ENCODE measurements at regions not wholly inside any gene's neighbourhood (a gene's known extent, or its start where the extent isn't known, plus 50 kb on each side); places are given as distances from the start of the nearest gene placed in this dataset.

DNA sequence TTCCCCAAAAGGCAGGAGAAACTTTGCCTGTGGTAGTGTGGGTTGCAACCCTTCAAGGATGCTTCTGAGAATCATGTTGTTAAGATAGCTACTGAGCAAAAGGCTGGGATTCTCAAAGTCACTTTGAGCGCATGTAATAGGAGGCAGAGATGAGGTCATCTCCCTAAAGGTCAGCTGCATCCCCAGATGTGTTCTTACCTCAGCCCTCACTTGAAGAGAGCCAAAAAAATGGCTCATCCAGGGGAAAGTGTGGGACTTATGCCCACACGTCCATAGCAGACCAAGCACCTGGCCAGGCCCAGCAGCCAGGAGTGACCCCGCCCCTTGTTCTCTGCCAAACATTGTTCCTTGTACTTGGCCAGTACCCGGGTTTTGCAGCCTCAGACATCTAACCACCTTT, 187.0 kb upstream of the BMP2 start:
- H3K36me3 Mint-ChIP-seq: no peaks in the 10 kb centered on the region
- no peaks in the 10 kb centered on the region for H3K27me3 Mint-ChIP-seq
- H3K4me1 Mint-ChIP-seq: no peaks in the 10 kb centered on the region
- peaks cover 5% of the 10 kb centered on the region for H3K9me3 Mint-ChIP-seq
- H3K4me3 Mint-ChIP-seq: no peak overlapping the region
- no peak overlapping the region for H3K27ac Mint-ChIP-seq

- Mint-ChIP-seq H3K4me3 (no peak overlapping the region), H3K27me3 (no peaks in the 10 kb centered on the region), H3K36me3 (no peaks in the 10 kb centered on the region), H3K27ac (no peak overlapping the region), H3K4me1 (no peaks in the 10 kb centered on the region), H3K9me3 (peaks cover 7% of the 10 kb centered on the region)
Measured at GRCh38 chr20:6579824-6580223, 187.7 kb upstream of the BMP2 start.

DNA sequence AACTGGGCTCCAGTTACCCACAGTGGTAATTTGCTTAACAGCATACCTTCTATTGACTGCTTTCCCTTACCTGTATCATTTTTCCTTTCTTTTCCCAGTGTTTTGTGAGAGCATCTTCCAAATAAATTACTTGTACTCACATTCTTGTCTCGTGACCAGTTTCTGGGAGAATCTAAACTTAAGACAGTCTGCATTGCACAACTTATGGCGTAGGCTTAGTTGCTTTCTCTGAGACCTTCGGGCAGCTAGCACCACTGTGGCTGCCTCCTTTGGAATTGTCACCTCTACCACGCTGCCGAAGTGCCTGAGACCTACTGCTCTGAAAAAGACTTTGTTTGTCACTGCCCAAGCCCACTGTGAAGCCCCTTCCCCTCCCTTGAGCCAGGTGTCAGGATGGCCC, 188.1 kb upstream of the BMP2 start:
- H3K9me3 Mint-ChIP-seq: peaks cover 12% of the 10 kb centered on the region
- H3K4me1 Mint-ChIP-seq: no peaks in the 10 kb centered on the region
- H3K36me3 Mint-ChIP-seq: no peaks in the 10 kb centered on the region
- H3K4me3 Mint-ChIP-seq: no peak overlapping the region
- H3K27me3 Mint-ChIP-seq: no peaks in the 10 kb centered on the region
- no peak overlapping the region for H3K27ac Mint-ChIP-seq

- Mint-ChIP-seq H3K27ac (no peak overlapping the region), H3K9me3 (peaks cover 13% of the 10 kb centered on the region), H3K4me1 (no peaks in the 10 kb centered on the region), H3K4me3 (no peak overlapping the region), H3K36me3 (no peaks in the 10 kb centered on the region), H3K27me3 (no peaks in the 10 kb centered on the region)
Measured at GRCh38 chr20:6577451-6577850, 190.0 kb upstream of the BMP2 start.

DNA sequence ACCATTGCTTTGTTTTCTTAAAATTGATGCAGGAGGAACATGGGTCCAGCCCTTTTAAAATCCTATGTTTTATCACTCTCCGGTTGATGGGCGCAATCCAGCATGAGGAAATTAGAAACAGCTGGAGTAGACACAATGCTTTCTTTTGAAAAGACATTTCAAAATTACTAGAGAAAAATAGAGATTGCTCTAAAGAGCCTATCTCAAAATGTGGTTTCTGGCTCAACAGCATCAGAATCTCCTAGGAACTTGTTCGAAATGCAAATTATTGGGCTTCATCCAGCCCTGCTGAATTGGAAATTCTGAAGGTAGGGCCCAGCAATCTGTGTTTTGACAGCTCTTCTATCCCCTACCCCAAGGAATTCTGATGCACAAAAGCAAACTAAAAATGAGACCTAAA, 190.8 kb upstream of the BMP2 start:
- Mint-ChIP-seq H3K9me3 (peaks cover 9% of the 10 kb centered on the region), H3K4me3 (no peak overlapping the region), H3K36me3 (no peaks in the 10 kb centered on the region), H3K27ac (no peak overlapping the region), H3K4me1 (no peaks in the 10 kb centered on the region), H3K27me3 (no peaks in the 10 kb centered on the region)

DNA sequence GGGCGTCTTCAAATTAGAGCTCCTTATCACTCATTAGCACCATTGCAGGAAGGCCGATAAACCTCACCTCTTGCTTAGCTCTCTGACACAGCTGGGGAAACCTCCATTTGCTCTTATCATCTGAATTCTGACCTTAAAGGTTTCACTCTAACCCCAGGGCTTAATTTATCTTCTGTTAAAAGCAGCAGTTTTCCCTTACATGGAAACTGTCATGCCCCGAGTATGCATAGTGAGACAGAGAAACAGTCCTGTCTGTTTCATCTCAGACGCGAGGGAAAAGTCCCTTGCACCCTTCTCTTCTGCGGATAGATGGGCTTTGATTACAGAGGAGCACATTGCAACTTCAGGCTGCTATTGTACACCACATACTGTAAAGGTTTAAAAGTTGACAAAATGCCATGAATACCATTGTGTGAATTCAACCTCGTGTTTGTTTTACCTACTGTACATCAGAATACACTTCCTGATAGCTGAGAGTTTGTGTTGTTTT, 191.5 kb upstream of the BMP2 start:
- no peaks in the 10 kb centered on the region for H3K4me1 Mint-ChIP-seq
- no peak overlapping the region for H3K4me3 Mint-ChIP-seq
- H3K9me3 Mint-ChIP-seq: peaks cover 8% of the 10 kb centered on the region
- no peak overlapping the region for H3K27ac Mint-ChIP-seq
- no peaks in the 10 kb centered on the region for H3K36me3 Mint-ChIP-seq
- H3K27me3 Mint-ChIP-seq: no peaks in the 10 kb centered on the region

GRCh38 chr20:6566821-6567220, 200.7 kb upstream of the BMP2 start:
- H3K9me3 Mint-ChIP-seq: peaks cover 8% of the 10 kb centered on the region
- no peak overlapping the region for H3K27ac Mint-ChIP-seq
- no peaks in the 10 kb centered on the region for H3K4me1 Mint-ChIP-seq
- no peaks in the 10 kb centered on the region for H3K36me3 Mint-ChIP-seq
- H3K4me3 Mint-ChIP-seq: no peak overlapping the region
- no peaks in the 10 kb centered on the region for H3K27me3 Mint-ChIP-seq

DNA sequence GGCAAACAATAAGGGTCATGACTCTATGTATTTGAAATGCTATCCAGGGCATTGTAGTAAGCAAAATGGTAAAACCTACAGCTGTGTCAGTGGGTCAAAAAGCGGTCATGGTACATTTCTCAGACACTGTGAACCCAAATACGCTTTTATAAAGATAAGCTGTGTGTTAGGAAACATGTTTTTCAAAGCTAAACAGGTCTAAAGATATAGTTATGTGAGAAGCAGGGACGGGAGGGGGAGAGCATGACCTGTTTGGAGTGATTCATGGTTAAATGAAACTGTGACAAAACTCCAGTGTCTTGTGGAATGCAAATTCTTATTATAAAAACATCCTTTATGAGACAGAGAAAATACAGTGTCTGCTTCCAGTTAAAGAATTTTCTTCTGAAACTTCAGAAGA, 205.4 kb upstream of the BMP2 start:
- Mint-ChIP-seq H3K4me1 (no peaks in the 10 kb centered on the region), H3K27me3 (no peaks in the 10 kb centered on the region), H3K27ac (no peak overlapping the region), H3K36me3 (no peaks in the 10 kb centered on the region), H3K9me3 (peaks cover 9% of the 10 kb centered on the region), H3K4me3 (no peak overlapping the region)

DNA sequence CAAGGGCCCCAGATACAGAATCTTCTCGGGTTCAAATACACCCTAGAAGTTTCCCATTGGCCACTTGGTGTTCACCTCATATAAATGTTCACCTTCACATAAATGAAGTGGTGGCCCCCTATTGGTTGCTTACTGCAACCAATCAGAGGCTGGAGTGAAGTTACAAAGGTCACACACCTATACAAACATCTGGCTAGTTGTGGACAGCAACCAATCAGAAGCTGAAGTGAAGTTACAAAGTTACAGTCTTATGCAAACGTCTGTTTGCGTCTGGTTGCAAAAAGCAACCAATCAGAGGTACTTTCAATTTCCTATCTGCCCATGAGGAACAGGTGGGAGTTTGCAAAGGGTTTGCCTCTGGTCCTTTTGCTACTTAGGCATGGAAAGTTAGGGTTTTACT, 206.5 kb upstream of the BMP2 start:
- no peak overlapping the region for H3K27ac Mint-ChIP-seq
- no peaks in the 10 kb centered on the region for H3K4me1 Mint-ChIP-seq
- no peaks in the 10 kb centered on the region for H3K36me3 Mint-ChIP-seq
- peaks cover 1% of the 10 kb centered on the region for H3K27me3 Mint-ChIP-seq
- H3K4me3 Mint-ChIP-seq: no peak overlapping the region
- H3K9me3 Mint-ChIP-seq: peaks cover 9% of the 10 kb centered on the region

DNA sequence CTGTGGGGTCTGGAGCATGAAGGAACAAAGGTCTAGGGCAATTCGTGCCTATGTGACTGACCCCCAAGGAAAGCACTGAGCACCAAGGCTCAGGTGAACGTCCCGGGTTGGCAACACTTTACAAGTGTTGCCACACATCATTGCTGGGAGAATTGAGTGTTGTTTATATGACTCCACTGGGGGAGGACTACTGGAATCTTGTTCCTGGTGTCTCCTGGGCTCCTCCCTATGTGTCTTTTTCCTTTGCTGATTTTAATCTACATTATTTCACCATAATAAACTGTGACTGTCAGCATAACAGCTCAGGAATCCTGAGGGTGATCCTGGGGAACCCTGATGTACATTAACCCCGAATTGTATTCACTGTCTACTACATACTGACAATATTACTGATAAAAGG, 207.7 kb upstream of the BMP2 start:
- peaks cover 1% of the 10 kb centered on the region for H3K27me3 Mint-ChIP-seq
- H3K4me1 Mint-ChIP-seq: no peaks in the 10 kb centered on the region
- no peaks in the 10 kb centered on the region for H3K36me3 Mint-ChIP-seq
- H3K9me3 Mint-ChIP-seq: peaks cover 5% of the 10 kb centered on the region
- H3K4me3 Mint-ChIP-seq: no peak overlapping the region
- H3K27ac Mint-ChIP-seq: no peak overlapping the region

- no peak overlapping the region for H3K4me3 Mint-ChIP-seq
- no peaks in the 10 kb centered on the region for H3K4me1 Mint-ChIP-seq
- peaks cover 1% of the 10 kb centered on the region for H3K27me3 Mint-ChIP-seq
- H3K36me3 Mint-ChIP-seq: no peaks in the 10 kb centered on the region
- H3K9me3 Mint-ChIP-seq: peaks cover 5% of the 10 kb centered on the region
- no peak overlapping the region for H3K27ac Mint-ChIP-seq
Measured at GRCh38 chr20:6558341-6558740, 209.1 kb upstream of the BMP2 start.

DNA sequence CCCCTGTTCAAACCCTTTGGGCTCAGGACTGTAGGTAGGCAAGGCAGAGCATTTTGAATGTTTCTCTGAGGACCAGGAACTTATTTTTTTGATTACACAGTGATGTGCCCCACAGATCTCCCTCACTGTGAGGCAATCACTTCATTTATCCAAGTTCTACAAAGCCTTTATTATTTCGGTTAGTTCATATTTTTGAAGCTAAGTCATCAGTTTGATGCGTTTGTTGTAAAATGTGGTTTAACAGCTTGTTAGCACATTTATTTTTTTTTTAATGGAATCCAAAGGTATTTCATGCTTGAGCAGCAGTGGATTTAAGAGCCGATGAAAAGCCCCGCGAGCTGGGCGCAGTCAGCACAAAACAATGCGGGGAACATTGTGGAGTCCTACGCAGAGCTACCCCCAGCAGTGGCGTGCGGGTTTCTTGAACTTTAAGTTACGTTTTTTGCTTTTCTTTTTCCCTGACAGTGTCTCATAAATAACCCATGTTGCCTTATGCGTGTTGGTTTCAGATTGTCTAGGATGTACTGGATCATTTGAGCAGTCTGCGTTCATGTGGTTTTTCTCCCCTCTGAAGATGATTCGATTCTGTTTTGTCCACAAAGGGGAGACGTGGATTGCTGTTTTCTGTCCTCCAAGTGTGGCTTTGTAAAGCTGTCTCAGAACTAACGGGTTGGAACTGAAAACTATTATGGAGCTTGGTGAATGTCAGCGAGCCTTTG, 233.6 kb upstream of the BMP2 start:
- Mint-ChIP-seq H3K27ac (no peak overlapping the region), H3K36me3 (no peaks in the 10 kb centered on the region), H3K4me3 (no peak overlapping the region), H3K9me3 (peaks cover 10% of the 10 kb centered on the region), H3K27me3 (no peaks in the 10 kb centered on the region), H3K4me1 (no peaks in the 10 kb centered on the region)

DNA sequence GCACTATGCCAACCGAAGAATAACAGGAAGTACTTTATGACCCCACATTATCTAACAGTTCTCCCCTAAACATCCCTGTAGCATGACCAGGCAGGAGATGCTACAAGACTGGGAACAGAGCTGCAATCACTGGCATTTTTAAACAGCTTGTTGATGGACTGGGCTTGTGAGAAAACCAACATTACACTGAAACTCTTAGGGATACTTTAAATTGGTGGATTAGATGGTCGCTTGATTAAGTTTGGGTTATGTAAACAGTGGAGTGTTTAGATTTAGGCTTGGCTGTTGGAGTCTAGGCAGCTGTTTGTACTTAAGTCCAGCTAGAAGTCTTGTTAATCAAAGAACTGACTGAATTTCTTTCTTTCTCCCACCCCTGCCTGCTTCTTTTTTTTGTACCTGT, 234.1 kb upstream of the BMP2 start:
- no peaks in the 10 kb centered on the region for H3K27me3 Mint-ChIP-seq
- no peaks in the 10 kb centered on the region for H3K36me3 Mint-ChIP-seq
- no peak overlapping the region for H3K4me3 Mint-ChIP-seq
- H3K9me3 Mint-ChIP-seq: peaks cover 10% of the 10 kb centered on the region
- H3K4me1 Mint-ChIP-seq: no peaks in the 10 kb centered on the region
- no peak overlapping the region for H3K27ac Mint-ChIP-seq

DNA sequence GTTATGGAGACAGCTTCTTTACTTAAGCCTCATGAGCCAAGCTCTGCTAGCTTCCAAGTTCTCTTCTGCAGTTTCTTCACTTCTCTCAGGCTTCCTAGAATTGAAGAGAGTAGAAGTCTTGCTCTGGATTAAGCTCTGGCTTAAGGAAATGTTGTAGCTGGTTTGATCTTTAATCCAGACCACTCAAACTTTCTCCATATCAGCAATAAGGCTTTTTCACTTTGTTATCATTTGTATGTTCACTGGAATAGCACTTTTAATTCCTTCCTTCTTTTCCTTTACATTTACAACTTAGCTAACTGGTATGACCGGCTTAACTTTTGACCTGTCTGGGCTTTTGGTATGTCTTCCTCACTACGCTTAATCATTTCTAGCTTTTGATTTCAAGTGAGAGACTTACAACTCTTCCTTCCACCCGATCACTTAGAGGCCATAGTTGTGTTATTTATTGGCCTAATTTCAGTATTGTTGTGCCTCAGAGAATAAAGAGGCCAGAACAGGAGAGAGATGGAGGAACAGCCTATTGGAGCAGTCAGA, 236.6 kb upstream of the BMP2 start:
- H3K4me1 Mint-ChIP-seq: no peaks in the 10 kb centered on the region
- H3K9me3 Mint-ChIP-seq: peaks cover 10% of the 10 kb centered on the region
- H3K4me3 Mint-ChIP-seq: no peak overlapping the region

DNA sequence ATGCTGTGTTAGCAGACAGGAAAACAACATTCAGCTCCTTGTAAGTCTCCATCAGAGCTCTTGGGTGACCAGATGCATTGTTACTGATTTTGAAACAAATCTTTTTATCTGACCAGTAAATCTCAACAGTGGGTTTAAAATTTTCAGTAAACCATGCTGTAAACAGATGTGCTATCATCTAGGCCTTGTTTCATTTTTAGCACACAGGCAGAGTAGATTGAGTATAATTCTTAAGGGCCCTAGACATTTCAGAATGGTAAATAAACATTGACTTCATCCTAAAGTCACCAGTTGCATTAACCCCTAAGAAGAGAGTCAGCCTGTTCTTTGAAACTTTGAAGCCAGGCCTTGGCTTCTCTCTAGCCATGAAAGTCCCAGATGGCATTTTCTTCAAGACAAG, 237.2 kb upstream of the BMP2 start:
- Mint-ChIP-seq H3K9me3 (peaks cover 10% of the 10 kb centered on the region), H3K36me3 (no peaks in the 10 kb centered on the region), H3K27ac (no peak overlapping the region), H3K27me3 (no peaks in the 10 kb centered on the region), H3K4me3 (no peak overlapping the region), H3K4me1 (no peaks in the 10 kb centered on the region)

More for the DNA sequence above, 236.6 kb upstream of the BMP2 start:
- H3K27me3 Mint-ChIP-seq: no peaks in the 10 kb centered on the region
- H3K27ac Mint-ChIP-seq: no peak overlapping the region
- H3K36me3 Mint-ChIP-seq: no peaks in the 10 kb centered on the region

DNA sequence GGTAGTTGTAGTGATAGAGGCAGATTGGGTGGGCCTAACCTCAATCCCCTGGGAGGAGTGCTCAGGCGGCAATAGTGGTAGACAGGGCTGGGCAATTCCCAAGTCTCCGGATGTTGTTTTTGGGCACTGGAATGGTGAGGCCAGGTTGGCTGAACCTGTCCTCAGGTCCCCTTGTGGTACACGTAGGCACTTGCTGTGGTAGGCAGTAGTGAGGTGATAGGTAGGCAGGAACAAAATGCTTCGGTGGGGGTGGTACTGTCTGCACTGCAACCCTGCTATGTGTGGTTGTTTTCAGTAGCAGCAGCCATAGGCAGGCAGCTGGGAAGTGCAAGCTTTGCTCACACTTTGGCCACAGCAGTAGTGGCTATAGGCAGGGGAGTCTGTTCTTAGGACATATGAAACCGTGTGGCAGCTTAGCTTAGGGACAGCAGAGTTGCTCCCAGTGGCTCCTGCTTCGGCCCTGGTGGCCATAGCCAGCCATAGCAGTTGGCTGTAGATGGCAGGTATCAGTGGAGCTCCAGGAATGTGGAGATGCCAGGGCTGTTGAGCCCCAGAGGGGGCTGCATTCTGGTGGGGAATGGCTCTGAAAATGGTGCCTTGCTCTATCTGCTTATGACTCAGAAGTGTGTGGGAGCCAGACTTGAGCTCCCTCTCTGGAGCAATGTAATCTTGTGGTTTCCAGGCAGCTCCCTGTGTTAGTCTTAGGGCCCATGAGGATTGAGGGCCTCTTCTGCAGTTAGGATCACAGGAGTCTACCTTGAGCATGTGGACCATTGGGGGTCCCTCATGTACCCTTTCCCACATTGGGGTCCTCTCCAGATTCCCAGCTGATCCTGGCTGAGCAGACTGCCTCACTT, 241.8 kb upstream of the BMP2 start:
- no peaks in the 10 kb centered on the region for H3K27me3 Mint-ChIP-seq
- H3K36me3 Mint-ChIP-seq: no peaks in the 10 kb centered on the region
- no peak overlapping the region for H3K4me3 Mint-ChIP-seq
- H3K27ac Mint-ChIP-seq: no peak overlapping the region
- no peaks in the 10 kb centered on the region for H3K4me1 Mint-ChIP-seq
- peaks cover 30% of the 10 kb centered on the region for H3K9me3 Mint-ChIP-seq

All from activated naive CD4-positive, alpha-beta T cell treated with anti-CD3 and anti-CD28 coated beads, Interleukin-2, amount 50 U/mL, for 24 hours (primary cell).